HEK293T (cell line): ENCODE measurements at regions not wholly inside any gene's neighbourhood (a gene's known extent, or its start where the extent isn't known, plus 50 kb on each side); places are given as distances from the start of the nearest gene placed in this dataset.

ENCODE experiments used
- ARNT ChIP-seq: fragments of 450-650 bp; IDR thresholded peaks from 2 replicates; pipeline ENCODE4 v1.6.1; 2017; ENCODE audit warnings: mild to moderate bottlenecking
- BHLHE40 ChIP-seq: fragments of 450-650 bp; IDR thresholded peaks from 2 replicates; pipeline ENCODE4 v1.6.1; 2016; ENCODE audit warnings: mild to moderate bottlenecking, moderate library complexity, borderline replicate concordance
- CTBP1 ChIP-seq: fragments of 450-650 bp; IDR thresholded peaks from 2 replicates; pipeline ENCODE4 v1.6.1; 2016; ENCODE audit warnings: borderline replicate concordance
- FOXK2 ChIP-seq: fragments of 450-650 bp; IDR thresholded peaks from 2 replicates; pipeline ENCODE4 v1.6.1; 2016; ENCODE audit warnings: mild to moderate bottlenecking
- FOXM1 ChIP-seq: fragments of 450-650 bp; IDR thresholded peaks from 2 replicates; pipeline ENCODE4 v1.6.1; 2017; ENCODE audit warnings: mild to moderate bottlenecking, borderline replicate concordance
- HDGF ChIP-seq: fragments of 450-650 bp; IDR thresholded peaks from 2 replicates; pipeline ENCODE4 v1.6.1; 2017; ENCODE audit warnings: antibody characterized with exemption, borderline replicate concordance
- L3MBTL2 ChIP-seq: fragments of 450-650 bp; conservative IDR thresholded peaks from 2 replicates; pipeline ENCODE4 v1.6.1; 2016; ENCODE audit warnings: mild to moderate bottlenecking
- LEF1 ChIP-seq: fragments of 450-650 bp; IDR thresholded peaks from 2 replicates; pipeline ENCODE4 v1.6.1; 2017; ENCODE audit warnings: mild to moderate bottlenecking, borderline replicate concordance
- SP1 ChIP-seq: fragments of 450-650 bp; IDR thresholded peaks from 2 replicates; pipeline ENCODE4 v1.6.1; 2017
- ZNF384 ChIP-seq: fragments of 450-650 bp; IDR thresholded peaks from 2 replicates; pipeline ENCODE4 v1.6.1; 2016

DNA sequence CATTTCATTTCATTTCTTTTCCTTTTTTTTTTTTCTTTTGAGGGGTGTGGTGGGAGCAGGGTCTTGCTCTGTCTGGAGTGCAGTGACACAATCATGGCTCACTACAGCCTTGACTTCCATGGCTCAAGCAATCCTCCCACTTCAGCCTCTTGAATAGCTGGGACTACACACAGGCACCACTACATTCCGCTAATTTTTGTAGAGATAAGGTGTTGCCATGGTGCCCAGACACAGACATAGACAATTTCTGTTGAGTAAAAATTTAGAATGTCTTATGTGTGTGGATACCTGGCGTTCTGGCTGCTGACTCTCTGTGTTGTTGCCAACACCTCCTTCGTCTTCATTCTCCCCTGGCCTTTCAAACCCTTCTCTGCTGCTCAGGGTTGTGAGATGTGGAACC is 54.0 kb upstream of the PRSS58 start:
- TF ChIP-seq BHLHE40 (no peak), HDGF (no peak), SP1 (no peak), CTBP1 (no peak), L3MBTL2 (no peak), LEF1 (no peak), FOXM1 (no peak), ZNF384 (no peak), FOXK2 (no peak), ARNT (no peak)
